PFSK-1 (cell line): ENCODE measurements at regions not wholly inside any gene's neighbourhood (a gene's known extent, or its start where the extent isn't known, plus 50 kb on each side); places are given as distances from the start of the nearest gene placed in this dataset.

ENCODE experiments used
- POLR2AphosphoS5 ChIP-seq: IDR thresholded peaks from 2 replicates; pipeline ENCODE4 v1.6.1; 2012; ENCODE audit warnings: low read depth, mild to moderate bottlenecking, control low read depth, low read length, moderate library complexity
- SIN3A ChIP-seq: IDR thresholded peaks from 2 replicates; pipeline ENCODE4 v1.6.1; 2012; ENCODE audit warnings: mild to moderate bottlenecking, low read length, moderate library complexity, borderline replicate concordance; ENCODE audit not compliant: insufficient read depth
- TAF1 ChIP-seq: IDR thresholded peaks from 2 replicates; pipeline ENCODE4 v1.6.1; 2012; ENCODE audit warnings: low read length, control low read depth, borderline replicate concordance; ENCODE audit not compliant: insufficient read depth
- TF ChIP-seq, protein P1 (sequence below), 2 experiments: IDR thresholded peaks; 2 replicates each; pipeline versions ENCODE4 v1.6.1 to v1.8.0; 2011 to 2012; ENCODE audit warnings: low read depth in 2 of 2, low read length in 2 of 2, control low read depth in 1 of 2, inconsistent platforms in 1 of 2, mild to moderate bottlenecking in 1 of 2, moderate library complexity in 1 of 2; ENCODE audit not compliant: insufficient read depth in 1 of 2

- no peak for TF ChIP-seq POLR2AphosphoS5
- TF ChIP-seq, protein P1, sequence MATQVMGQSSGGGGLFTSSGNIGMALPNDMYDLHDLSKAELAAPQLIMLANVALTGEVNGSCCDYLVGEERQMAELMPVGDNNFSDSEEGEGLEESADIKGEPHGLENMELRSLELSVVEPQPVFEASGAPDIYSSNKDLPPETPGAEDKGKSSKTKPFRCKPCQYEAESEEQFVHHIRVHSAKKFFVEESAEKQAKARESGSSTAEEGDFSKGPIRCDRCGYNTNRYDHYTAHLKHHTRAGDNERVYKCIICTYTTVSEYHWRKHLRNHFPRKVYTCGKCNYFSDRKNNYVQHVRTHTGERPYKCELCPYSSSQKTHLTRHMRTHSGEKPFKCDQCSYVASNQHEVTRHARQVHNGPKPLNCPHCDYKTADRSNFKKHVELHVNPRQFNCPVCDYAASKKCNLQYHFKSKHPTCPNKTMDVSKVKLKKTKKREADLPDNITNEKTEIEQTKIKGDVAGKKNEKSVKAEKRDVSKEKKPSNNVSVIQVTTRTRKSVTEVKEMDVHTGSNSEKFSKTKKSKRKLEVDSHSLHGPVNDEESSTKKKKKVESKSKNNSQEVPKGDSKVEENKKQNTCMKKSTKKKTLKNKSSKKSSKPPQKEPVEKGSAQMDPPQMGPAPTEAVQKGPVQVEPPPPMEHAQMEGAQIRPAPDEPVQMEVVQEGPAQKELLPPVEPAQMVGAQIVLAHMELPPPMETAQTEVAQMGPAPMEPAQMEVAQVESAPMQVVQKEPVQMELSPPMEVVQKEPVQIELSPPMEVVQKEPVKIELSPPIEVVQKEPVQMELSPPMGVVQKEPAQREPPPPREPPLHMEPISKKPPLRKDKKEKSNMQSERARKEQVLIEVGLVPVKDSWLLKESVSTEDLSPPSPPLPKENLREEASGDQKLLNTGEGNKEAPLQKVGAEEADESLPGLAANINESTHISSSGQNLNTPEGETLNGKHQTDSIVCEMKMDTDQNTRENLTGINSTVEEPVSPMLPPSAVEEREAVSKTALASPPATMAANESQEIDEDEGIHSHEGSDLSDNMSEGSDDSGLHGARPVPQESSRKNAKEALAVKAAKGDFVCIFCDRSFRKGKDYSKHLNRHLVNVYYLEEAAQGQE (IDR thresholded peaks at IDR 0.05; ENCODE audit: insufficient read depth in 1 of 2, low read depth in 2 of 2, low read length in 2 of 2): no peak
- TF ChIP-seq SIN3A: no peak
- TF ChIP-seq TAF1: no peak
Measured at GRCh38 chr9:29069376-29069775, 1496.1 kb upstream of the C9orf72 start.
